ENCODE measurements at regions not wholly inside any gene's neighbourhood (a gene's known extent, or its start where the extent isn't known, plus 50 kb on each side); places are given as distances from the start of the nearest gene placed in this dataset.
"Not testable (repeated sequence)": the region's sequence is repeated elsewhere in the genome, so short reads cannot be mapped to it uniquely, and the experiment has no call there.

- 44% methylated on average over 4 of the region's 4 CpGs for WGBS (ENCODE audit: low lambda C conversion rate)
- H4K20me1 ChIP-seq (ENCODE audit: insufficient read depth) = no peaks in the 10 kb centered on the region
These were observed 209.4 kb upstream of the XIST start for GRCh38 chrX:74061879-74062278.

GRCh38 chrX:74049126-74049525, 196.6 kb upstream of the XIST start:
- Histone ChIP-seq H3K4me2 (no peak overlapping the region), H3K36me3 (replicated peaks in 1 of 2; ENCODE audit: control insufficient read depth in 1 of 2, insufficient read depth in 2 of 2, low read length in 1 of 2) (no peaks in the 10 kb centered on the region), H3K79me2 (ENCODE audit: insufficient read depth) (no peaks in the 10 kb centered on the region), H3K4me1 (ENCODE audit: control insufficient read depth in 1 of 2, insufficient read depth in 2 of 2, low read depth in 1 of 2, low read length in 1 of 2) (no peaks in the 10 kb centered on the region), H3K9me3 (no peaks in the 10 kb centered on the region), H3K9ac (no peak overlapping the region), H3K9me2 (no peaks in the 10 kb centered on the region), H3K27ac (ENCODE audit: low read depth in 2 of 2, low read length in 1 of 2) (no peak overlapping the region), H3K27me3 (ENCODE audit: insufficient read depth) (no peaks in the 10 kb centered on the region), H3F3A (replicated peaks; ENCODE audit: insufficient read depth) (no peaks in the 10 kb centered on the region), H2AFZ (ENCODE audit: low read depth) (no peak overlapping the region), H4K20me1 (ENCODE audit: insufficient read depth) (no peaks in the 10 kb centered on the region), H3K4me3 (ENCODE audit: low read depth in 2 of 2, low read length in 1 of 2) (no peak overlapping the region)
- TF ChIP-seq GABPA (IDR thresholded peaks at IDR 0.05; ENCODE audit: low read depth) = no peak
- TF ChIP-seq PBX3 (IDR thresholded peaks at IDR 0.05) = no peak
- TF ChIP-seq RFX5 (IDR thresholded peaks at IDR 0.05; ENCODE audit: low read length) = no peak
- TF ChIP-seq NFIC (IDR thresholded peaks at IDR 0.05; ENCODE audit: borderline replicate concordance) = no peak
- TF ChIP-seq RXRA (IDR thresholded peaks at IDR 0.05; ENCODE audit: borderline replicate concordance, low read depth) = no peak
- no peak for DNase-seq
- ChIA-PET POLR2A (no interaction called here), CTCF (no interaction called here)

More at GRCh38 chrX:74061879-74062278, 209.4 kb upstream of the XIST start:
- Histone ChIP-seq H3K9me2 (no peaks in the 10 kb centered on the region), H3K4me3 (ENCODE audit: low read depth in 2 of 2, low read length in 1 of 2) (no peak overlapping the region), H2AFZ (ENCODE audit: low read depth) (no peak overlapping the region), H3K9me3 (no peaks in the 10 kb centered on the region), H3K79me2 (ENCODE audit: insufficient read depth) (no peaks in the 10 kb centered on the region), H3K27ac (ENCODE audit: low read depth in 2 of 2, low read length in 1 of 2) (no peak overlapping the region), H3K36me3 (replicated peaks in 1 of 2; ENCODE audit: control insufficient read depth in 1 of 2, insufficient read depth in 2 of 2, low read length in 1 of 2) (no peaks in the 10 kb centered on the region), H3F3A (replicated peaks; ENCODE audit: insufficient read depth) (no peaks in the 10 kb centered on the region), H3K9ac (no peak overlapping the region), H3K4me1 (ENCODE audit: control insufficient read depth in 1 of 2, insufficient read depth in 2 of 2, low read depth in 1 of 2, low read length in 1 of 2) (no peaks in the 10 kb centered on the region), H3K4me2 (no peak overlapping the region), H3K27me3 (ENCODE audit: insufficient read depth) (no peaks in the 10 kb centered on the region)
- ChIA-PET CTCF (no interaction called here), POLR2A (no interaction called here)
- TF ChIP-seq GABPA (IDR thresholded peaks at IDR 0.05; ENCODE audit: low read depth) (no peak), FOSL2 (IDR thresholded peaks at IDR 0.05; ENCODE audit: borderline replicate concordance, low read depth) (no peak), SMC3 (IDR thresholded peaks at IDR 0.05; ENCODE audit: low read depth, low read length) (no peak), EZH2phosphoT487 (IDR thresholded peaks at IDR 0.05; ENCODE audit: borderline replicate concordance, low read depth) (no peak), RXRA (IDR thresholded peaks at IDR 0.05; ENCODE audit: borderline replicate concordance, low read depth) (no peak), MAX (IDR thresholded peaks at IDR 0.05; ENCODE audit: low read depth) (no peak), IRF3 (IDR thresholded peaks at IDR 0.05; ENCODE audit: low read depth, low read length) (no peak)
- DNase-seq = no peak

GRCh38 chrX:74034066-74034465, 181.6 kb upstream of the XIST start:
- H3K36me3 ChIP-seq (replicated peaks in 1 of 2; ENCODE audit: control insufficient read depth in 1 of 2, insufficient read depth in 2 of 2, low read length in 1 of 2); H3K4me1 ChIP-seq (ENCODE audit: control insufficient read depth in 1 of 2, insufficient read depth in 2 of 2, low read depth in 1 of 2, low read length in 1 of 2); H3K9me2 ChIP-seq; POLR2A ChIA-PET; H3K4me2 ChIP-seq; H3K9ac ChIP-seq; CTCF ChIA-PET; H4K20me1 ChIP-seq (ENCODE audit: insufficient read depth); H3K27me3 ChIP-seq (ENCODE audit: insufficient read depth); H3F3A ChIP-seq (replicated peaks; ENCODE audit: insufficient read depth); H3K4me3 ChIP-seq (ENCODE audit: low read depth in 2 of 2, low read length in 1 of 2); H3K9me3 ChIP-seq; DNase-seq; H3K27ac ChIP-seq (ENCODE audit: low read depth in 2 of 2, low read length in 1 of 2); H2AFZ ChIP-seq (ENCODE audit: low read depth); H3K79me2 ChIP-seq (ENCODE audit: insufficient read depth): not testable (repeated sequence)
- WGBS (ENCODE audit: low lambda C conversion rate) = no CpG with 5 or more reads among the region's 1 CpG

- H3K4me2 ChIP-seq; DNase-seq; POLR2A ChIA-PET; H3K27ac ChIP-seq (ENCODE audit: low read depth in 2 of 2, low read length in 1 of 2); H3K27me3 ChIP-seq (ENCODE audit: insufficient read depth); H3K4me3 ChIP-seq (ENCODE audit: low read depth in 2 of 2, low read length in 1 of 2); H3K79me2 ChIP-seq (ENCODE audit: insufficient read depth); H3K9ac ChIP-seq; H4K20me1 ChIP-seq (ENCODE audit: insufficient read depth); H3K9me3 ChIP-seq; H3K4me1 ChIP-seq (ENCODE audit: control insufficient read depth in 1 of 2, insufficient read depth in 2 of 2, low read depth in 1 of 2, low read length in 1 of 2); H3F3A ChIP-seq (replicated peaks; ENCODE audit: insufficient read depth); H2AFZ ChIP-seq (ENCODE audit: low read depth); CTCF ChIA-PET; H3K9me2 ChIP-seq; H3K36me3 ChIP-seq (replicated peaks in 1 of 2; ENCODE audit: control insufficient read depth in 1 of 2, insufficient read depth in 2 of 2, low read length in 1 of 2): not testable (repeated sequence)
- 62% methylated on average over 7 of the region's 7 CpGs for WGBS (ENCODE audit: low lambda C conversion rate)
These were observed 179.0 kb upstream of the XIST start for GRCh38 chrX:74031527-74031926.

- H3K9ac ChIP-seq; DNase-seq; H3K27ac ChIP-seq (ENCODE audit: low read depth in 2 of 2, low read length in 1 of 2); H2AFZ ChIP-seq (ENCODE audit: low read depth); H3K27me3 ChIP-seq (ENCODE audit: insufficient read depth); H3K4me2 ChIP-seq; H3K36me3 ChIP-seq (replicated peaks in 1 of 2; ENCODE audit: control insufficient read depth in 1 of 2, insufficient read depth in 2 of 2, low read length in 1 of 2); H3K9me3 ChIP-seq; H3K4me3 ChIP-seq (ENCODE audit: low read depth in 2 of 2, low read length in 1 of 2); H3K79me2 ChIP-seq (ENCODE audit: insufficient read depth); H3K4me1 ChIP-seq (ENCODE audit: control insufficient read depth in 1 of 2, insufficient read depth in 2 of 2, low read depth in 1 of 2, low read length in 1 of 2); H3K9me2 ChIP-seq; H3F3A ChIP-seq (replicated peaks; ENCODE audit: insufficient read depth); POLR2A ChIA-PET; H4K20me1 ChIP-seq (ENCODE audit: insufficient read depth): not testable (repeated sequence)
- CTCF ChIA-PET = interaction anchor here (1.0 kb wide), 1 partner anchor 15 kb away, joined by 3 read pairs; no protein-coding TSS in a partner anchor
- no CpG with 5 or more reads among the region's 1 CpG for WGBS (ENCODE audit: low lambda C conversion rate)
These were observed 178.3 kb upstream of the XIST start for GRCh38 chrX:74030766-74031165.

Measured in SK-N-SH (cell line).